GM12878 (cell line): ENCODE measurements at regions not wholly inside any gene's neighbourhood (a gene's known extent, or its start where the extent isn't known, plus 50 kb on each side); places are given as distances from the start of the nearest gene placed in this dataset.
"Not testable (repeated sequence)": the region's sequence is repeated elsewhere in the genome, so short reads cannot be mapped to it uniquely, and the experiment has no call there.

Experiments
- ATAC-seq: fragments of 200-7000 bp; cut with Tn5 transposase; 3 replicates; pipeline ENCODE4 v1.9.1; 2020; ENCODE audit warnings: mild to moderate bottlenecking, moderate library complexity
- BruUV-seq: library from RNA; stranded (reverse); fragments of 400-500 nt; replicated peaks from 2 replicates; lab custom pipeline; 2021; lab: Mats Ljungman, UMichigan
- CTCF ChIA-PET: fragments of 300-600 bp; sonication (Branson Sonifier 250); formaldehyde crosslinking; extraction: SDS; loops from one replicate; lab custom pipeline; 2021; ENCODE audit warnings: inconsistent platforms; lab: Yijun Ruan, JAX
- POLR2A ChIA-PET: fragments of 350-600 bp; formaldehyde crosslinking; extraction: SDS; loops from one replicate; lab custom pipeline; 2021; ENCODE audit warnings: inconsistent platforms; lab: Charles Lee
- RAD21 ChIA-PET: fragments of 300-600 bp; sonication (Branson Sonifier 250); formaldehyde crosslinking; loops from one replicate; lab custom pipeline; 2023; ENCODE audit warnings: antibody characterized with exemption; ENCODE audit not compliant: unreplicated experiment; lab: Charles Lee
- SMC1A ChIA-PET: fragments of 300-600 bp; sonication (Branson Sonifier 250); formaldehyde crosslinking; loops from one replicate; lab custom pipeline; 2023; ENCODE audit not compliant: unreplicated experiment, uncharacterized antibody; lab: Charles Lee
- DNase-seq: peaks from one replicate; pipeline ENCODE4 v3.0.0-alpha.2; 2011; ENCODE audit warnings: low read depth, low spot score
- FAIRE-seq: peaks from 3 replicates; lab custom pipeline; 2011; peaks lifted over from hg19 to GRCh38; lab: Jason Lieb, UNC
- H2AFZ ChIP-seq: 2 replicates; pipeline ENCODE4 v1.6.0; 2011; ENCODE audit warnings: low read depth, low read length, control low read depth; ENCODE audit not compliant: control insufficient read depth
- H3K27ac ChIP-seq: 2 replicates; pipeline ENCODE4 v1.5.1; 2011; ENCODE audit warnings: control low read depth; ENCODE audit not compliant: control insufficient read depth, insufficient read depth
- H3K27me3 ChIP-seq, 2 experiments: replicated peaks in 1 of 2; 2 replicates each; pipeline versions ENCODE4 v1.6.0 to v1.6.1; 2011; ENCODE audit warnings: low read length in 1 of 2; ENCODE audit not compliant: control insufficient read depth in 2 of 2, insufficient read depth in 2 of 2
- H3K36me3 ChIP-seq, 2 experiments: 2 replicates each; pipeline ENCODE4 v1.5.1; 2011; ENCODE audit warnings: low read length in 1 of 2; ENCODE audit not compliant: control insufficient read depth in 2 of 2, insufficient read depth in 2 of 2
- H3K4me1 ChIP-seq: 2 replicates; pipeline ENCODE4 v1.6.1; 2011; ENCODE audit warnings: mild to moderate bottlenecking, low read length, moderate library complexity, mixed read lengths; ENCODE audit not compliant: control insufficient read depth, insufficient read depth
- H3K4me2 ChIP-seq: 2 replicates; pipeline ENCODE4 v1.6.0; 2011; ENCODE audit warnings: control low read depth; ENCODE audit not compliant: control insufficient read depth, insufficient read depth
- H3K4me3 ChIP-seq: fragments of 200-600 bp; sonication (generic); 2 replicates; pipeline ENCODE4 v1.5.1; 2016
- H3K79me2 ChIP-seq: 2 replicates; pipeline ENCODE4 v1.6.0; 2011; ENCODE audit warnings: low read length; ENCODE audit not compliant: control insufficient read depth, insufficient read depth
- H3K9ac ChIP-seq: 2 replicates; pipeline ENCODE4 v1.8.0; 2011; ENCODE audit warnings: low read length, control low read depth, mixed read lengths; ENCODE audit not compliant: control insufficient read depth, insufficient read depth
- H3K9me3 ChIP-seq: replicated peaks from 3 replicates; pipeline ENCODE4 v1.5.1; 2011; ENCODE audit warnings: mild to moderate bottlenecking, low read length; ENCODE audit not compliant: control insufficient read depth, insufficient read depth
- H4K20me1 ChIP-seq: 2 replicates; pipeline ENCODE4 v1.6.0; 2011; ENCODE audit not compliant: control insufficient read depth, insufficient read depth
- ASH2L ChIP-seq: fragments of 300-600, 200-600 bp; sonication (generic); IDR thresholded peaks from 2 replicates; pipeline ENCODE4 v1.6.1; 2017; ENCODE audit warnings: low read depth, mild to moderate bottlenecking, borderline replicate concordance
- BCL3 ChIP-seq: IDR thresholded peaks from 2 replicates; pipeline ENCODE4 v1.6.1; 2011; ENCODE audit warnings: borderline replicate concordance, low read depth, mild to moderate bottlenecking, moderate library complexity, low read length; ENCODE audit not compliant: insufficient read depth, poor library complexity, severe bottlenecking
- BMI1 ChIP-seq: fragments of 450-650 bp; IDR thresholded peaks from 2 replicates; pipeline ENCODE4 v1.6.1; 2016; ENCODE audit warnings: mild to moderate bottlenecking, moderate library complexity, borderline replicate concordance
- CHD4 ChIP-seq: fragments of 200-600 bp; sonication (generic); IDR thresholded peaks from 2 replicates; pipeline ENCODE4 v1.6.1; 2016; ENCODE audit warnings: mild to moderate bottlenecking
- CREB1 ChIP-seq: IDR thresholded peaks from 2 replicates; pipeline ENCODE4 v1.6.1; 2012; ENCODE audit warnings: low read depth, mild to moderate bottlenecking, inconsistent platforms
- E2F4 ChIP-seq: IDR thresholded peaks from 2 replicates; pipeline ENCODE4 v1.6.1; 2012; ENCODE audit warnings: low read depth, low read length, improper control_type of control experiment
- IKZF1 ChIP-seq: fragments of 450-650 bp; conservative IDR thresholded peaks from 2 replicates; pipeline ENCODE4 v1.6.1; 2017; ENCODE audit warnings: antibody characterized with exemption, mild to moderate bottlenecking
- IKZF2 ChIP-seq, 2 experiments: fragments of 450-650 bp; IDR thresholded peaks; 2 replicates each; pipeline ENCODE4 v1.6.1; 2017; ENCODE audit warnings: mild to moderate bottlenecking in 2 of 2, moderate library complexity in 2 of 2
- MEF2A ChIP-seq: IDR thresholded peaks from 2 replicates; pipeline ENCODE4 v1.6.1; 2011; ENCODE audit warnings: low read depth, mild to moderate bottlenecking, low read length, moderate library complexity; ENCODE audit not compliant: insufficient read depth
- NBN ChIP-seq: fragments of 450-650 bp; IDR thresholded peaks from 2 replicates; pipeline ENCODE4 v1.6.1; 2016
- NRF1 ChIP-seq: conservative IDR thresholded peaks from 2 replicates; pipeline ENCODE4 v1.6.1; 2011; ENCODE audit warnings: mild to moderate bottlenecking, low read depth, low read length, improper control_type of control experiment
- POLR2AphosphoS2 ChIP-seq: IDR thresholded peaks from 2 replicates; pipeline ENCODE4 v1.6.1; 2011; ENCODE audit warnings: low read depth, mild to moderate bottlenecking, low read length, improper control_type of control experiment, moderate library complexity
- RFX5 ChIP-seq: IDR thresholded peaks from 2 replicates; pipeline ENCODE4 v1.6.1; 2011; ENCODE audit warnings: low read depth, low read length, improper control_type of control experiment
- SMAD1 ChIP-seq: fragments of 450-650 bp; IDR thresholded peaks from 2 replicates; pipeline ENCODE4 v1.6.1; 2018; ENCODE audit warnings: mild to moderate bottlenecking, low read depth; ENCODE audit not compliant: partially characterized antibody
- SRF ChIP-seq, 2 experiments: IDR thresholded peaks; 2 replicates each; pipeline ENCODE4 v1.6.1; 2011; ENCODE audit warnings: low read depth in 2 of 2, low read length in 2 of 2, mild to moderate bottlenecking in 1 of 2, moderate library complexity in 1 of 2
- STAT1 ChIP-seq: fragments of 450-650 bp; conservative IDR thresholded peaks from 2 replicates; pipeline ENCODE4 v1.6.1; 2014; ENCODE audit warnings: antibody characterized with exemption, mild to moderate bottlenecking
- TBL1XR1 ChIP-seq: IDR thresholded peaks from 2 replicates; pipeline ENCODE4 v1.6.1; 2012; ENCODE audit warnings: low read depth, low read length, improper control_type of control experiment
- WRNIP1 ChIP-seq: IDR thresholded peaks from 2 replicates; pipeline ENCODE4 v1.6.1; 2011; ENCODE audit warnings: low read depth, low read length, improper control_type of control experiment, borderline replicate concordance
- ZSCAN29 ChIP-seq: fragments of 450-650 bp; IDR thresholded peaks from 2 replicates; pipeline ENCODE4 v1.6.1; 2017; ENCODE audit warnings: mild to moderate bottlenecking, moderate library complexity
- WGBS: methylation state at CpG from one replicate; pipeline ENCODE4 v1.1.6; 2016; ENCODE audit warnings: low lambda C conversion rate; ENCODE audit not compliant: insufficient replicate concordance, insufficient coverage; ENCODE audit errors: missing lambda C conversion rate; 5-methylcytosine and 5-hydroxymethylcytosine counted together
- in situ Hi-C: fragments of 300-500 bp; cut with MboI; formaldehyde crosslinking; loops from 9 replicates; pipeline ENCODE4 v1.14.3; 2018; ENCODE audit warnings: mixed read lengths
- intact Hi-C: fragments of 100-400 bp; cut with micrococcal nuclease; formaldehyde crosslinking; loops from one replicate; pipeline ENCODE4 v1.14.2; 2022; ENCODE audit not compliant: unreplicated experiment

- Histone ChIP-seq H3K4me2 (no peak overlapping the region), H2AFZ (no peak overlapping the region), H3K9me3 (no peaks in the 10 kb centered on the region), H3K4me1 (no peaks in the 10 kb centered on the region), H3K36me3 (no peaks in the 10 kb centered on the region), H3K4me3 (no peak overlapping the region), H3K79me2 (no peaks in the 10 kb centered on the region), H3K27ac (no peak overlapping the region)
- ATAC-seq (no peak), DNase-seq (no peak), FAIRE-seq (no peak)
- POLR2A ChIA-PET: no interaction called here
- RAD21 ChIA-PET: no interaction called here
- 8% methylated on average over 3 of the region's 3 CpGs for WGBS
- no TSS peak for BruUV-seq
- TF ChIP-seq ASH2L (no peak), MEF2A (no peak), POLR2AphosphoS2 (no peak), BCL3 (no peak), IKZF1 (no peak), CREB1 (no peak), SRF (IDR thresholded peaks at IDR 0.05; ENCODE audit: low read depth in 2 of 2, low read length in 2 of 2) (no peak), NRF1 (no peak), RFX5 (no peak), IKZF2 (IDR thresholded peaks at IDR 0.05) (no peak), NBN (no peak), TBL1XR1 (no peak), CHD4 (no peak), WRNIP1 (no peak), E2F4 (no peak), STAT1 (no peak), SMAD1 (no peak), ZSCAN29 (no peak), BMI1 (no peak)
- TF ChIP-seq, all 136 proteins: peak for 0
- CTCF ChIA-PET: no interaction called here
- Histone ChIP-seq H3K27me3 (no peaks in the 10 kb centered on the region), H3K9ac (no peak overlapping the region), H4K20me1 (no peaks in the 10 kb centered on the region)
- intact Hi-C loops: no loop called here
- SMC1A ChIA-PET: no interaction called here
- in situ Hi-C loops: no loop called here
These were observed 229.1 kb upstream of the POU3F4 start for GRCh38 chrX:83278988-83279387.

- H3K36me3 ChIP-seq, H3K9me3 ChIP-seq, intact Hi-C loops, H2AFZ ChIP-seq, FAIRE-seq, H3K79me2 ChIP-seq, H3K27me3 ChIP-seq, RAD21 ChIA-PET, H3K4me3 ChIP-seq, H3K9ac ChIP-seq, H4K20me1 ChIP-seq, CTCF ChIA-PET, in situ Hi-C loops, DNase-seq, SMC1A ChIA-PET, ATAC-seq, BruUV-seq, H3K4me2 ChIP-seq, POLR2A ChIA-PET, H3K27ac ChIP-seq, H3K4me1 ChIP-seq: not testable (repeated sequence)
- 8% methylated on average over 7 of the region's 7 CpGs for WGBS
These were observed 221.5 kb upstream of the POU3F4 start for GRCh38 chrX:83286627-83287026.
